ENCODE measurements at regions not wholly inside any gene's neighbourhood (a gene's known extent, or its start where the extent isn't known, plus 50 kb on each side); places are given as distances from the start of the nearest gene placed in this dataset.

GRCh38 chr15:39128746-39129145 lies 452.1 kb upstream of the THBS1 start (continued):
- TF ChIP-seq ZNF407 (CRISPR knock-in tag; IDR thresholded peaks at IDR 0.05; ENCODE audit: not compliant biosample characterization) (no peak), FOXA1 (IDR thresholded peaks at IDR 0.05) (no peak), FOXA1 (CRISPR knock-in tag; IDR thresholded peaks at IDR 0.05) (no peak), ZNF670 (CRISPR knock-in tag; IDR thresholded peaks at IDR 0.05; ENCODE audit: borderline replicate concordance) (no peak), RCOR2 (CRISPR knock-in tag; IDR thresholded peaks at IDR 0.05) (no peak), HNF1A (IDR thresholded peaks at IDR 0.05; ENCODE audit: low read depth) (no peak), HNF1A (CRISPR knock-in tag; IDR thresholded peaks at IDR 0.05; ENCODE audit: borderline replicate concordance) (no peak), CBX1 (IDR thresholded peaks at IDR 0.05; ENCODE audit: low read depth) (peak; percentile 8), ZNF674 (CRISPR knock-in tag; IDR thresholded peaks at IDR 0.05; ENCODE audit: low read depth) (no peak), ZNF644 (CRISPR knock-in tag; IDR thresholded peaks at IDR 0.05; ENCODE audit: low read depth) (0 out of 2 replicates have a peak, but pooled peaks have one; percentile 35), ZNF484 (CRISPR knock-in tag; IDR thresholded peaks at IDR 0.05; ENCODE audit: borderline replicate concordance, low read depth) (no peak), ZNF780A (CRISPR knock-in tag; IDR thresholded peaks at IDR 0.05) (no peak), POGK (CRISPR knock-in tag; conservative IDR thresholded peaks at IDR 0.05) (0 out of 2 replicates have a peak, but pooled peaks have one; percentile 22), ZNF12 (CRISPR knock-in tag; IDR thresholded peaks at IDR 0.05) (no peak), ZNF530 (CRISPR knock-in tag; IDR thresholded peaks at IDR 0.05; ENCODE audit: low read depth) (no peak), ZNF558 (CRISPR knock-in tag; IDR thresholded peaks at IDR 0.05; ENCODE audit: borderline replicate concordance) (no peak), NFKBIZ (CRISPR knock-in tag; IDR thresholded peaks at IDR 0.05) (no peak)
